Inflammatory macrophage (primary cell): ENCODE measurements at regions not wholly inside any gene's neighbourhood (a gene's known extent, or its start where the extent isn't known, plus 50 kb on each side); places are given as distances from the start of the nearest gene placed in this dataset.
"Not testable (repeated sequence)": the region's sequence is repeated elsewhere in the genome, so short reads cannot be mapped to it uniquely, and the experiment has no call there.

Source experiments
- DNase-seq, 2 donors: peaks; one replicate each; pipeline ENCODE4 v3.0.0-alpha.2; 2020 to 2022

- DNase-seq = no peak
Observed at GRCh38 chr6:66190858-66191257, 483.8 kb upstream of the EYS start.

- no peak for DNase-seq
Observed at GRCh38 chr6:66189915-66190314, 482.9 kb upstream of the EYS start.

- DNase-seq = no peak
Observed at GRCh38 chr6:66186756-66187155, 479.7 kb upstream of the EYS start.

GRCh38 chr6:66184091-66184490 lies 477.1 kb upstream of the EYS start:
- DNase-seq = no peak

- DNase-seq = no peak
Observed at GRCh38 chr6:66179361-66179760, 472.3 kb upstream of the EYS start.

- no peak for DNase-seq
Observed at GRCh38 chr6:66173587-66173986, 466.6 kb upstream of the EYS start.

- not testable (repeated sequence) for DNase-seq
Observed at GRCh38 chr6:66166713-66167112, 459.7 kb upstream of the EYS start.

- no peak for DNase-seq
Observed at GRCh38 chr6:66161546-66162108, 454.6 kb upstream of the EYS start.

- no peak for DNase-seq
Observed at GRCh38 chr6:66159937-66160336, 452.9 kb upstream of the EYS start.

- no peak for DNase-seq
Observed at GRCh38 chr6:66153247-66153646, 446.2 kb upstream of the EYS start.

- no peak for DNase-seq
Observed at GRCh38 chr6:66149132-66149531, 442.1 kb upstream of the EYS start.

GRCh38 chr6:66145867-66146266 lies 438.8 kb upstream of the EYS start:
- DNase-seq = no peak

- DNase-seq = no peak
Observed at GRCh38 chr6:66134021-66134420, 427.0 kb upstream of the EYS start.

- DNase-seq = no peak
Observed at GRCh38 chr6:66128656-66129055, 421.6 kb upstream of the EYS start.

- no peak for DNase-seq
Observed at GRCh38 chr6:66128243-66128642, 421.2 kb upstream of the EYS start.

GRCh38 chr6:66127061-66127460 lies 420.0 kb upstream of the EYS start:
- DNase-seq = no peak

- DNase-seq = no peak
Observed at GRCh38 chr6:66126358-66126757, 419.3 kb upstream of the EYS start.

GRCh38 chr6:66103954-66104353 lies 396.9 kb upstream of the EYS start:
- DNase-seq = no peak

GRCh38 chr6:66103354-66103753 lies 396.3 kb upstream of the EYS start:
- DNase-seq = no peak

GRCh38 chr6:66096679-66097078 lies 389.7 kb upstream of the EYS start:
- no peak for DNase-seq

- no peak for DNase-seq
Observed at GRCh38 chr6:66094615-66095014, 387.6 kb upstream of the EYS start.

GRCh38 chr6:66092306-66092705 lies 385.3 kb upstream of the EYS start:
- DNase-seq = not testable (repeated sequence)

- DNase-seq = no peak
Observed at GRCh38 chr6:66086532-66086931, 379.5 kb upstream of the EYS start.

GRCh38 chr6:66082914-66083313 lies 375.9 kb upstream of the EYS start:
- no peak for DNase-seq

GRCh38 chr6:66068907-66069306 lies 361.9 kb upstream of the EYS start:
- no peak for DNase-seq

GRCh38 chr6:66068033-66068432 lies 361.0 kb upstream of the EYS start:
- no peak for DNase-seq
